ENCODE measurements at regions not wholly inside any gene's neighbourhood (a gene's known extent, or its start where the extent isn't known, plus 50 kb on each side); places are given as distances from the start of the nearest gene placed in this dataset.

DNA sequence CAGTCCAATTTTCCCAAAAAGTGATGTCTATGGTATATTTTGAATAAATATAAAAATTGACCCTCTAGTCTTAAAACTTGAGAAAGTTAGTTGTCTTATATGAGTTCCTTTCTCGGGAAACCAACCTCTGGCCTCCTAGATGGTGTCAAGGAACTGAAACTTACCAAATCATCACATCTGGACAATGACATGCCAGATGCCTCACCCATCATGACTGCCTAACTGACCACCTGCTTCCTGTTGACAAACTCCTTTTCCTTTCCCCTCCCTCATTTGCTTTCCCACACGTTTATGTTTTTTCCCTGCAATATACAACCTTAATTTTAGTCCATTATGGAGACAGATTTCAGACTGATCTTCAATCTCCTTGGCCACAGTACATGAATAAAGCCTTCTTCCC is 731.0 kb downstream of the EPHA7 start:
- TF ChIP-seq, protein P1, sequence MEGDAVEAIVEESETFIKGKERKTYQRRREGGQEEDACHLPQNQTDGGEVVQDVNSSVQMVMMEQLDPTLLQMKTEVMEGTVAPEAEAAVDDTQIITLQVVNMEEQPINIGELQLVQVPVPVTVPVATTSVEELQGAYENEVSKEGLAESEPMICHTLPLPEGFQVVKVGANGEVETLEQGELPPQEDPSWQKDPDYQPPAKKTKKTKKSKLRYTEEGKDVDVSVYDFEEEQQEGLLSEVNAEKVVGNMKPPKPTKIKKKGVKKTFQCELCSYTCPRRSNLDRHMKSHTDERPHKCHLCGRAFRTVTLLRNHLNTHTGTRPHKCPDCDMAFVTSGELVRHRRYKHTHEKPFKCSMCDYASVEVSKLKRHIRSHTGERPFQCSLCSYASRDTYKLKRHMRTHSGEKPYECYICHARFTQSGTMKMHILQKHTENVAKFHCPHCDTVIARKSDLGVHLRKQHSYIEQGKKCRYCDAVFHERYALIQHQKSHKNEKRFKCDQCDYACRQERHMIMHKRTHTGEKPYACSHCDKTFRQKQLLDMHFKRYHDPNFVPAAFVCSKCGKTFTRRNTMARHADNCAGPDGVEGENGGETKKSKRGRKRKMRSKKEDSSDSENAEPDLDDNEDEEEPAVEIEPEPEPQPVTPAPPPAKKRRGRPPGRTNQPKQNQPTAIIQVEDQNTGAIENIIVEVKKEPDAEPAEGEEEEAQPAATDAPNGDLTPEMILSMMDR (IDR thresholded peaks at IDR 0.05; ENCODE audit: low read depth, low read length, missing input control), result no peak
- TF ChIP-seq, protein P2, sequence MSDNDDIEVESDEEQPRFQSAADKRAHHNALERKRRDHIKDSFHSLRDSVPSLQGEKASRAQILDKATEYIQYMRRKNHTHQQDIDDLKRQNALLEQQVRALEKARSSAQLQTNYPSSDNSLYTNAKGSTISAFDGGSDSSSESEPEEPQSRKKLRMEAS (IDR thresholded peaks at IDR 0.05), result no peak
- TF ChIP-seq, protein P3, sequence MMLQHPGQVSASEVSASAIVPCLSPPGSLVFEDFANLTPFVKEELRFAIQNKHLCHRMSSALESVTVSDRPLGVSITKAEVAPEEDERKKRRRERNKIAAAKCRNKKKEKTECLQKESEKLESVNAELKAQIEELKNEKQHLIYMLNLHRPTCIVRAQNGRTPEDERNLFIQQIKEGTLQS (IDR thresholded peaks at IDR 0.05), result no peak
- no peak for TF ChIP-seq HNF4A (conservative IDR thresholded peaks at IDR 0.05)
- TF ChIP-seq, protein P4, sequence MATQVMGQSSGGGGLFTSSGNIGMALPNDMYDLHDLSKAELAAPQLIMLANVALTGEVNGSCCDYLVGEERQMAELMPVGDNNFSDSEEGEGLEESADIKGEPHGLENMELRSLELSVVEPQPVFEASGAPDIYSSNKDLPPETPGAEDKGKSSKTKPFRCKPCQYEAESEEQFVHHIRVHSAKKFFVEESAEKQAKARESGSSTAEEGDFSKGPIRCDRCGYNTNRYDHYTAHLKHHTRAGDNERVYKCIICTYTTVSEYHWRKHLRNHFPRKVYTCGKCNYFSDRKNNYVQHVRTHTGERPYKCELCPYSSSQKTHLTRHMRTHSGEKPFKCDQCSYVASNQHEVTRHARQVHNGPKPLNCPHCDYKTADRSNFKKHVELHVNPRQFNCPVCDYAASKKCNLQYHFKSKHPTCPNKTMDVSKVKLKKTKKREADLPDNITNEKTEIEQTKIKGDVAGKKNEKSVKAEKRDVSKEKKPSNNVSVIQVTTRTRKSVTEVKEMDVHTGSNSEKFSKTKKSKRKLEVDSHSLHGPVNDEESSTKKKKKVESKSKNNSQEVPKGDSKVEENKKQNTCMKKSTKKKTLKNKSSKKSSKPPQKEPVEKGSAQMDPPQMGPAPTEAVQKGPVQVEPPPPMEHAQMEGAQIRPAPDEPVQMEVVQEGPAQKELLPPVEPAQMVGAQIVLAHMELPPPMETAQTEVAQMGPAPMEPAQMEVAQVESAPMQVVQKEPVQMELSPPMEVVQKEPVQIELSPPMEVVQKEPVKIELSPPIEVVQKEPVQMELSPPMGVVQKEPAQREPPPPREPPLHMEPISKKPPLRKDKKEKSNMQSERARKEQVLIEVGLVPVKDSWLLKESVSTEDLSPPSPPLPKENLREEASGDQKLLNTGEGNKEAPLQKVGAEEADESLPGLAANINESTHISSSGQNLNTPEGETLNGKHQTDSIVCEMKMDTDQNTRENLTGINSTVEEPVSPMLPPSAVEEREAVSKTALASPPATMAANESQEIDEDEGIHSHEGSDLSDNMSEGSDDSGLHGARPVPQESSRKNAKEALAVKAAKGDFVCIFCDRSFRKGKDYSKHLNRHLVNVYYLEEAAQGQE (IDR thresholded peaks at IDR 0.05), result no peak
- TF ChIP-seq JUND (IDR thresholded peaks at IDR 0.05), result no peak

Measured in liver (tissue), 3 donors.